Activated CD8-positive, alpha-beta T cell treated with anti-CD3 and anti-CD28 coated beads, Interleukin-2, amount 10 ng/mL, durations not matched to agents 7 days and 5 days (primary cell): ENCODE measurements at regions not wholly inside any gene's neighbourhood (a gene's known extent, or its start where the extent isn't known, plus 50 kb on each side); places are given as distances from the start of the nearest gene placed in this dataset.

ENCODE experiments used
- ATAC-seq: fragments of 150-1000 bp; cut with Tn5 transposase; one replicate; pipeline ENCODE4 v1.10.0; 2021; ENCODE audit warnings: moderate library complexity
- CTCF ChIA-PET: fragments of 350-600 bp; sonication (Branson Sonifier 250); formaldehyde crosslinking; loops from one replicate; lab custom pipeline; 2021; ENCODE audit warnings: antibody characterized with exemption; lab: Charles Lee
- POLR2A ChIA-PET: fragments of 350-600 bp; sonication (Branson Sonifier 250); formaldehyde crosslinking; loops from one replicate; lab custom pipeline; 2021; ENCODE audit warnings: antibody characterized with exemption; lab: Charles Lee
- DNase-seq: peaks from one replicate; pipeline ENCODE4 v3.0.0-alpha.2; 2020
- H3K27ac Mint-ChIP-seq: one replicate; pipeline ENCODE4 v1.8.0; 2021; ENCODE audit warnings: mild to moderate bottlenecking, mixed read lengths
- H3K27me3 Mint-ChIP-seq: one replicate; pipeline ENCODE4 v1.8.0; 2021; ENCODE audit warnings: low read depth, mixed read lengths
- H3K36me3 Mint-ChIP-seq: one replicate; pipeline ENCODE4 v1.8.0; 2021; ENCODE audit warnings: low read depth, mixed read lengths
- H3K4me1 Mint-ChIP-seq: one replicate; pipeline ENCODE4 v1.8.0; 2021; ENCODE audit warnings: low read depth, mixed read lengths
- H3K4me3 Mint-ChIP-seq: one replicate; pipeline ENCODE4 v1.8.0; 2021; ENCODE audit warnings: mild to moderate bottlenecking, mixed read lengths
- H3K9me3 Mint-ChIP-seq: one replicate; pipeline ENCODE4 v1.8.0; 2022; ENCODE audit warnings: mixed read lengths; ENCODE audit not compliant: insufficient read depth

- POLR2A ChIA-PET, result no interaction called here
- Mint-ChIP-seq H3K27me3 (no peaks in the 10 kb centered on the region), H3K36me3 (no peaks in the 10 kb centered on the region), H3K4me1 (no peaks in the 10 kb centered on the region), H3K27ac (no peak overlapping the region), H3K9me3 (no peaks in the 10 kb centered on the region), H3K4me3 (no peak overlapping the region)
- no peak for DNase-seq
- CTCF ChIA-PET, result no interaction called here
- ATAC-seq, result no peak
Observed at GRCh38 chr7:9854605-9855004, 1119.1 kb upstream of the PHF14 start.

GRCh38 chr7:9856668-9857067 lies 1117.0 kb upstream of the PHF14 start:
- no peaks in the 10 kb centered on the region for H3K27me3 Mint-ChIP-seq
- ATAC-seq (no peak), DNase-seq (no peak)
- CTCF ChIA-PET, result no interaction called here
- no peak overlapping the region for H3K4me3 Mint-ChIP-seq
- POLR2A ChIA-PET, result no interaction called here
- no peaks in the 10 kb centered on the region for H3K36me3 Mint-ChIP-seq
- no peaks in the 10 kb centered on the region for H3K9me3 Mint-ChIP-seq
- no peak overlapping the region for H3K27ac Mint-ChIP-seq
- H3K4me1 Mint-ChIP-seq, result no peaks in the 10 kb centered on the region

- no peak overlapping the region for H3K4me3 Mint-ChIP-seq
- H3K27me3 Mint-ChIP-seq, result no peaks in the 10 kb centered on the region
- no peaks in the 10 kb centered on the region for H3K36me3 Mint-ChIP-seq
- no peak overlapping the region for H3K27ac Mint-ChIP-seq
- POLR2A ChIA-PET, result no interaction called here
- CTCF ChIA-PET, result no interaction called here
- DNase-seq, result no peak
- ATAC-seq, result no peak
- H3K4me1 Mint-ChIP-seq, result no peaks in the 10 kb centered on the region
- peaks cover 7% of the 10 kb centered on the region for H3K9me3 Mint-ChIP-seq
Observed at GRCh38 chr7:9863545-9863944, 1110.1 kb upstream of the PHF14 start.

GRCh38 chr7:9869151-9869550 lies 1104.5 kb upstream of the PHF14 start:
- no peaks in the 10 kb centered on the region for H3K4me1 Mint-ChIP-seq
- ChIA-PET POLR2A (no interaction called here), CTCF (no interaction called here)
- H3K27ac Mint-ChIP-seq, result no peak overlapping the region
- H3K27me3 Mint-ChIP-seq, result no peaks in the 10 kb centered on the region
- H3K4me3 Mint-ChIP-seq, result no peak overlapping the region
- no peaks in the 10 kb centered on the region for H3K36me3 Mint-ChIP-seq
- DNase-seq (no peak), ATAC-seq (no peak)
- peaks cover 7% of the 10 kb centered on the region for H3K9me3 Mint-ChIP-seq

GRCh38 chr7:9869566-9869965 lies 1104.1 kb upstream of the PHF14 start:
- no peaks in the 10 kb centered on the region for H3K27me3 Mint-ChIP-seq
- ChIA-PET POLR2A (no interaction called here), CTCF (no interaction called here)
- H3K4me1 Mint-ChIP-seq, result no peaks in the 10 kb centered on the region
- DNase-seq (no peak), ATAC-seq (no peak)
- H3K27ac Mint-ChIP-seq, result no peak overlapping the region
- no peaks in the 10 kb centered on the region for H3K36me3 Mint-ChIP-seq
- H3K4me3 Mint-ChIP-seq, result no peak overlapping the region
- peaks cover 7% of the 10 kb centered on the region for H3K9me3 Mint-ChIP-seq

GRCh38 chr7:9870674-9871073 lies 1103.0 kb upstream of the PHF14 start:
- CTCF ChIA-PET, result no interaction called here
- POLR2A ChIA-PET, result no interaction called here
- no peaks in the 10 kb centered on the region for H3K27me3 Mint-ChIP-seq
- H3K9me3 Mint-ChIP-seq, result peaks cover 7% of the 10 kb centered on the region
- H3K27ac Mint-ChIP-seq, result no peak overlapping the region
- no peak for DNase-seq
- no peaks in the 10 kb centered on the region for H3K36me3 Mint-ChIP-seq
- ATAC-seq, result no peak
- H3K4me1 Mint-ChIP-seq, result no peaks in the 10 kb centered on the region
- H3K4me3 Mint-ChIP-seq, result no peak overlapping the region

GRCh38 chr7:9874182-9874581 lies 1099.5 kb upstream of the PHF14 start:
- H3K9me3 Mint-ChIP-seq, result no peaks in the 10 kb centered on the region
- ATAC-seq (no peak), DNase-seq (no peak)
- ChIA-PET POLR2A (no interaction called here), CTCF (no interaction called here)
- no peaks in the 10 kb centered on the region for H3K27me3 Mint-ChIP-seq
- no peaks in the 10 kb centered on the region for H3K4me1 Mint-ChIP-seq
- no peaks in the 10 kb centered on the region for H3K36me3 Mint-ChIP-seq
- H3K4me3 Mint-ChIP-seq, result no peak overlapping the region
- H3K27ac Mint-ChIP-seq, result no peak overlapping the region

GRCh38 chr7:9876053-9876452 lies 1097.6 kb upstream of the PHF14 start:
- Mint-ChIP-seq H3K4me1 (no peaks in the 10 kb centered on the region), H3K9me3 (no peaks in the 10 kb centered on the region), H3K27ac (no peak overlapping the region), H3K4me3 (no peak overlapping the region), H3K36me3 (no peaks in the 10 kb centered on the region), H3K27me3 (no peaks in the 10 kb centered on the region)
- no peak for ATAC-seq
- CTCF ChIA-PET, result no interaction called here
- no peak for DNase-seq
- POLR2A ChIA-PET, result no interaction called here

GRCh38 chr7:9889554-9889953 lies 1084.1 kb upstream of the PHF14 start:
- no peaks in the 10 kb centered on the region for H3K27me3 Mint-ChIP-seq
- no peaks in the 10 kb centered on the region for H3K4me1 Mint-ChIP-seq
- H3K27ac Mint-ChIP-seq, result no peak overlapping the region
- ChIA-PET CTCF (no interaction called here), POLR2A (no interaction called here)
- no peak overlapping the region for H3K4me3 Mint-ChIP-seq
- peaks cover 22% of the 10 kb centered on the region for H3K9me3 Mint-ChIP-seq
- no peak for ATAC-seq
- no peak for DNase-seq
- H3K36me3 Mint-ChIP-seq, result no peaks in the 10 kb centered on the region

GRCh38 chr7:9890092-9890491 lies 1083.6 kb upstream of the PHF14 start:
- no peaks in the 10 kb centered on the region for H3K4me1 Mint-ChIP-seq
- no peak for DNase-seq
- H3K27me3 Mint-ChIP-seq, result no peaks in the 10 kb centered on the region
- ChIA-PET POLR2A (no interaction called here), CTCF (no interaction called here)
- peaks cover 27% of the 10 kb centered on the region for H3K9me3 Mint-ChIP-seq
- H3K4me3 Mint-ChIP-seq, result no peak overlapping the region
- no peaks in the 10 kb centered on the region for H3K36me3 Mint-ChIP-seq
- no peak overlapping the region for H3K27ac Mint-ChIP-seq
- no peak for ATAC-seq

GRCh38 chr7:9891056-9891455 lies 1082.6 kb upstream of the PHF14 start:
- no peak overlapping the region for H3K4me3 Mint-ChIP-seq
- peaks cover 27% of the 10 kb centered on the region for H3K9me3 Mint-ChIP-seq
- POLR2A ChIA-PET, result no interaction called here
- H3K27ac Mint-ChIP-seq, result no peak overlapping the region
- CTCF ChIA-PET, result no interaction called here
- H3K4me1 Mint-ChIP-seq, result no peaks in the 10 kb centered on the region
- no peaks in the 10 kb centered on the region for H3K36me3 Mint-ChIP-seq
- DNase-seq, result no peak
- no peaks in the 10 kb centered on the region for H3K27me3 Mint-ChIP-seq
- ATAC-seq, result no peak

GRCh38 chr7:9900339-9900738 lies 1073.3 kb upstream of the PHF14 start:
- no peak for ATAC-seq
- POLR2A ChIA-PET, result no interaction called here
- H3K9me3 Mint-ChIP-seq, result peaks cover 16% of the 10 kb centered on the region

GRCh38 chr7:9921326-9921725 lies 1052.3 kb upstream of the PHF14 start:
- CTCF ChIA-PET, result no interaction called here
- H3K4me1 Mint-ChIP-seq, result no peaks in the 10 kb centered on the region
- no peak for DNase-seq
- no peak overlapping the region for H3K27ac Mint-ChIP-seq
- H3K27me3 Mint-ChIP-seq, result no peaks in the 10 kb centered on the region
- no peak overlapping the region for H3K4me3 Mint-ChIP-seq
- no peak for ATAC-seq
- peaks cover 14% of the 10 kb centered on the region for H3K9me3 Mint-ChIP-seq
- POLR2A ChIA-PET, result no interaction called here
- H3K36me3 Mint-ChIP-seq, result no peaks in the 10 kb centered on the region

More at GRCh38 chr7:9900339-9900738, 1073.3 kb upstream of the PHF14 start:
- no peak overlapping the region for H3K4me3 Mint-ChIP-seq
- no peak for DNase-seq
- no peak overlapping the region for H3K27ac Mint-ChIP-seq
- no peaks in the 10 kb centered on the region for H3K36me3 Mint-ChIP-seq
- CTCF ChIA-PET, result no interaction called here
- H3K4me1 Mint-ChIP-seq, result no peaks in the 10 kb centered on the region
- H3K27me3 Mint-ChIP-seq, result no peaks in the 10 kb centered on the region
